HEK293 (cell line): ENCODE measurements at regions not wholly inside any gene's neighbourhood (a gene's known extent, or its start where the extent isn't known, plus 50 kb on each side); places are given as distances from the start of the nearest gene placed in this dataset.

Experiments used
- CTCF ChIA-PET: fragments of 350-600 bp; formaldehyde crosslinking; extraction: SDS; loops from one replicate; lab custom pipeline; 2021; ENCODE audit warnings: antibody characterized with exemption; lab: Yijun Ruan, JAX
- POLR2A ChIA-PET: fragments of 300-600 bp; formaldehyde crosslinking; extraction: SDS; loops from one replicate; lab custom pipeline; 2020; ENCODE audit warnings: antibody characterized with exemption, inconsistent platforms; lab: Yijun Ruan, JAX
- H3K27ac ChIP-seq: fragments of 200-500 bp; sonication (Bioruptor generic); 2 replicates; pipeline ENCODE4 v1.5.1; 2014; ENCODE audit warnings: low read depth, low read length, control low read depth, inconsistent platforms; ENCODE audit errors: extremely low read depth
- H3K36me3 ChIP-seq, 2 experiments: fragments of 200-500 bp in 1 of 2; sonication (Bioruptor generic) in 1 of 2; 1 replicate in 1 of 2; 2 replicates in 1 of 2; pipeline ENCODE4 v1.5.1; 2014 to 2017; ENCODE audit warnings: inconsistent platforms in 2 of 2, low read length in 2 of 2; ENCODE audit not compliant: control insufficient read depth in 2 of 2, insufficient read depth in 1 of 2
- H3K4me1 ChIP-seq: fragments of 200-500 bp; sonication (Bioruptor generic); 2 replicates; pipeline ENCODE4 v1.5.1; 2014; ENCODE audit warnings: mild to moderate bottlenecking, low read length, inconsistent platforms; ENCODE audit not compliant: control insufficient read depth, insufficient read depth
- H3K4me3 ChIP-seq: 2 replicates; pipeline ENCODE4 v1.5.1; 2011; ENCODE audit warnings: low read depth, mild to moderate bottlenecking, control low read depth, low read length, moderate library complexity
- H3K9me3 ChIP-seq: fragments of 200-500 bp; sonication (Bioruptor generic); 2 replicates; pipeline ENCODE4 v1.5.1; 2014; ENCODE audit warnings: low read depth, low read length, inconsistent platforms; ENCODE audit not compliant: control insufficient read depth, insufficient read depth
- AEBP2 ChIP-seq: fragments of 450-650 bp; formaldehyde crosslinking; IDR thresholded peaks from 2 replicates; pipeline ENCODE4 v1.5.1; 2016; ENCODE audit warnings: missing biosample characterization, missing genetic modification characterization, borderline replicate concordance
- FEZF1 ChIP-seq: fragments of 450-650 bp; formaldehyde crosslinking; IDR thresholded peaks from 2 replicates; pipeline ENCODE4 v1.5.1; 2016; ENCODE audit warnings: missing biosample characterization, missing genetic modification characterization
- GLI2 ChIP-seq: fragments of 450-650 bp; formaldehyde crosslinking; IDR thresholded peaks from 2 replicates; pipeline ENCODE4; 2017; ENCODE audit warnings: missing biosample characterization, missing genetic modification characterization, low read depth, borderline replicate concordance
- MEIS1 ChIP-seq: sonication (generic); formaldehyde crosslinking; IDR thresholded peaks from 2 replicates; pipeline ENCODE4 v1.8.1; 2022; ENCODE audit warnings: missing genetic modification reagents, mild to moderate bottlenecking, borderline replicate concordance
- PBX3 ChIP-seq: sonication (generic); formaldehyde crosslinking; IDR thresholded peaks from 2 replicates; pipeline ENCODE4 v1.8.1; 2022; ENCODE audit warnings: mild to moderate bottlenecking, moderate library complexity, missing genetic modification reagents
- SALL2 ChIP-seq: fragments of 450-650 bp; formaldehyde crosslinking; IDR thresholded peaks from 2 replicates; pipeline ENCODE4 v1.5.0; 2017; ENCODE audit warnings: missing biosample characterization, mild to moderate bottlenecking, missing genetic modification characterization, borderline replicate concordance
- SP2 ChIP-seq: fragments of 450-650 bp; formaldehyde crosslinking; IDR thresholded peaks from 2 replicates; pipeline ENCODE4 v1.5.1; 2016; ENCODE audit warnings: missing biosample characterization, missing genetic modification characterization
- TSHZ1 ChIP-seq: fragments of 450-650 bp; formaldehyde crosslinking; IDR thresholded peaks from 2 replicates; pipeline ENCODE4 v1.5.1; 2016; ENCODE audit warnings: missing biosample characterization, missing genetic modification characterization, borderline replicate concordance
- ZBTB44 ChIP-seq: fragments of 450-650 bp; IDR thresholded peaks from 2 replicates; pipeline ENCODE4 v1.5.1; 2018; ENCODE audit warnings: missing biosample characterization, mild to moderate bottlenecking, missing genetic modification characterization
- ZBTB48 ChIP-seq: fragments of 450-650 bp; formaldehyde crosslinking; IDR thresholded peaks from 2 replicates; pipeline ENCODE4 v1.5.1; 2016; ENCODE audit warnings: missing biosample characterization, missing genetic modification characterization
- ZBTB49 ChIP-seq: fragments of 450-650 bp; formaldehyde crosslinking; IDR thresholded peaks from 2 replicates; pipeline ENCODE4 v1.5.1; 2016; ENCODE audit warnings: missing biosample characterization, missing genetic modification characterization, low read depth
- ZFP3 ChIP-seq: fragments of 450-650 bp; formaldehyde crosslinking; IDR thresholded peaks from 2 replicates; pipeline ENCODE4 v1.5.1; 2016; ENCODE audit warnings: low read depth, missing biosample characterization, missing genetic modification characterization
- ZNF138 ChIP-seq: fragments of 450-650 bp; formaldehyde crosslinking; IDR thresholded peaks from 2 replicates; pipeline ENCODE4 v1.5.1; 2016; ENCODE audit warnings: missing biosample characterization, missing genetic modification characterization, borderline replicate concordance
- ZNF174 ChIP-seq: fragments of 450-650 bp; formaldehyde crosslinking; IDR thresholded peaks from 2 replicates; pipeline ENCODE4 v1.5.0; 2017; ENCODE audit warnings: missing biosample characterization, mild to moderate bottlenecking, missing genetic modification characterization
- ZNF19 ChIP-seq: fragments of 450-650 bp; formaldehyde crosslinking; IDR thresholded peaks from 2 replicates; pipeline ENCODE4; 2016; ENCODE audit warnings: missing biosample characterization, missing genetic modification characterization, low read depth
- ZNF2 ChIP-seq: fragments of 450-650 bp; formaldehyde crosslinking; IDR thresholded peaks from 2 replicates; pipeline ENCODE4 v1.5.1; 2016; ENCODE audit warnings: missing biosample characterization, missing genetic modification characterization
- ZNF24 ChIP-seq: fragments of 450-650 bp; formaldehyde crosslinking; IDR thresholded peaks from 2 replicates; pipeline ENCODE4 v1.5.1; 2016; ENCODE audit warnings: missing biosample characterization, missing genetic modification characterization
- ZNF362 ChIP-seq: fragments of 450-650 bp; formaldehyde crosslinking; IDR thresholded peaks from 2 replicates; pipeline ENCODE4 v1.5.1; 2016; ENCODE audit warnings: missing biosample characterization, missing genetic modification characterization
- ZNF391 ChIP-seq: fragments of 450-650 bp; formaldehyde crosslinking; IDR thresholded peaks from 2 replicates; pipeline ENCODE4 v1.5.1; 2016; ENCODE audit warnings: low read depth, missing biosample characterization, missing genetic modification characterization, borderline replicate concordance
- ZNF394 ChIP-seq: fragments of 450-650 bp; formaldehyde crosslinking; IDR thresholded peaks from 2 replicates; pipeline ENCODE4 v1.5.1; 2016; ENCODE audit warnings: missing biosample characterization, missing genetic modification characterization, mild to moderate bottlenecking, moderate library complexity, borderline replicate concordance
- ZNF404 ChIP-seq: fragments of 450-650 bp; formaldehyde crosslinking; IDR thresholded peaks from 2 replicates; pipeline ENCODE4 v1.5.1; 2017; ENCODE audit warnings: missing biosample characterization, missing genetic modification characterization
- ZNF571 ChIP-seq: fragments of 450-650 bp; formaldehyde crosslinking; IDR thresholded peaks from 2 replicates; pipeline ENCODE4 v1.5.0; 2017; ENCODE audit warnings: missing biosample characterization, missing genetic modification characterization
- ZNF624 ChIP-seq: fragments of 450-650 bp; formaldehyde crosslinking; IDR thresholded peaks from 2 replicates; pipeline ENCODE4 v1.5.1; 2017; ENCODE audit warnings: missing biosample characterization, missing genetic modification characterization
- ZNF776 ChIP-seq: fragments of 450-650 bp; formaldehyde crosslinking; IDR thresholded peaks from 2 replicates; pipeline ENCODE4 v1.5.0; 2017; ENCODE audit warnings: missing biosample characterization, missing genetic modification characterization, borderline replicate concordance
- ZXDB ChIP-seq: fragments of 450-650 bp; formaldehyde crosslinking; IDR thresholded peaks from 2 replicates; pipeline ENCODE4 v1.5.1; 2016; ENCODE audit warnings: missing biosample characterization, missing genetic modification characterization

GRCh38 chr13:32895296-32895695, 120.9 kb upstream of the KL start:
- no peak overlapping the region for H3K4me3 ChIP-seq
- H3K27ac ChIP-seq = no peak overlapping the region
- POLR2A ChIA-PET = no interaction called here
- H3K4me1 ChIP-seq = no peaks in the 10 kb centered on the region
- CTCF ChIA-PET = no interaction called here
- no peaks in the 10 kb centered on the region for H3K9me3 ChIP-seq
- H3K36me3 ChIP-seq = no peaks in the 10 kb centered on the region
- TF ChIP-seq ZXDB (tag by site-specific recombination) (no peak), ZNF174 (tag by site-specific recombination) (no peak), MEIS1 (CRISPR knock-in tag) (no peak), ZNF571 (tag by site-specific recombination) (no peak), GLI2 (no peak), ZNF19 (tag by site-specific recombination) (no peak), ZBTB49 (tag by site-specific recombination) (no peak), ZNF391 (tag by site-specific recombination) (no peak), ZBTB44 (tag by site-specific recombination) (no peak), SALL2 (tag by site-specific recombination) (no peak), ZNF404 (tag by site-specific recombination) (no peak), ZNF624 (tag by site-specific recombination) (no peak), ZNF138 (tag by site-specific recombination) (no peak), ZNF394 (tag by site-specific recombination) (no peak), ZFP3 (no peak)

GRCh38 chr13:32897296-32897695, 118.9 kb upstream of the KL start:
- Histone ChIP-seq H3K36me3 (no peaks in the 10 kb centered on the region), H3K9me3 (no peaks in the 10 kb centered on the region), H3K4me3 (no peak overlapping the region), H3K27ac (no peak overlapping the region), H3K4me1 (no peaks in the 10 kb centered on the region)
- ChIA-PET CTCF (interaction anchor here (1.3 kb wide), 1 partner anchor 14 kb away, joined by 3 read pairs; no protein-coding TSS in a partner anchor), POLR2A (no interaction called here)
- TF ChIP-seq PBX3 (CRISPR knock-in tag) (no peak), ZNF2 (tag by site-specific recombination) (no peak), ZNF776 (tag by site-specific recombination) (no peak), ZNF24 (tag by site-specific recombination) (no peak), ZBTB48 (tag by site-specific recombination) (no peak), AEBP2 (no peak), FEZF1 (tag by site-specific recombination) (no peak), SP2 (tag by site-specific recombination) (no peak), ZNF362 (tag by site-specific recombination) (no peak), TSHZ1 (tag by site-specific recombination) (no peak), ZXDB (tag by site-specific recombination) (no peak)
